HT1080 (cell line): ENCODE measurements at regions not wholly inside any gene's neighbourhood (a gene's known extent, or its start where the extent isn't known, plus 50 kb on each side); places are given as distances from the start of the nearest gene placed in this dataset.

Experiments
- DNase-seq: peaks from one replicate; pipeline ENCODE4 v3.0.0-alpha.2; 2015; ENCODE audit warnings: low read depth

GRCh38 chr6:126526996-126527606 is 187.2 kb downstream of the CENPW start:
- DNase-seq, result no peak

- no peak for DNase-seq
Observed at GRCh38 chr6:126529637-126530362, 189.9 kb downstream of the CENPW start.

GRCh38 chr6:126530775-126531174 is 190.9 kb downstream of the CENPW start:
- no peak for DNase-seq

GRCh38 chr6:126531286-126531685 is 191.4 kb downstream of the CENPW start:
- DNase-seq, result no peak

GRCh38 chr6:126531840-126532239 is 191.9 kb downstream of the CENPW start:
- no peak for DNase-seq

GRCh38 chr6:126534401-126534800 is 194.5 kb downstream of the CENPW start:
- DNase-seq, result no peak

- no peak for DNase-seq
Observed at GRCh38 chr6:126535138-126535537, 195.2 kb downstream of the CENPW start.

GRCh38 chr6:126535595-126535994 is 195.7 kb downstream of the CENPW start:
- no peak for DNase-seq

- no peak for DNase-seq
Observed at GRCh38 chr6:126537061-126537816, 197.3 kb downstream of the CENPW start.

- peak; percentile 92 for DNase-seq
Observed at GRCh38 chr6:126539022-126539421, 199.1 kb downstream of the CENPW start.

GRCh38 chr6:126540161-126540560 is 200.2 kb downstream of the CENPW start:
- DNase-seq, result no peak

GRCh38 chr6:126541806-126542491 is 202.0 kb downstream of the CENPW start:
- no peak for DNase-seq

GRCh38 chr6:126546541-126547120 is 206.7 kb downstream of the CENPW start:
- peak; percentile 11 for DNase-seq

GRCh38 chr6:126548300-126548699 is 208.4 kb downstream of the CENPW start:
- DNase-seq, result no peak

- DNase-seq, result no peak
Observed at GRCh38 chr6:126550323-126550722, 210.4 kb downstream of the CENPW start.

- DNase-seq, result no peak
Observed at GRCh38 chr6:126551832-126552231, 211.9 kb downstream of the CENPW start.

GRCh38 chr6:126553854-126554253 is 213.9 kb downstream of the CENPW start:
- no peak for DNase-seq

GRCh38 chr6:126570507-126570906 is 230.6 kb downstream of the CENPW start:
- DNase-seq, result no peak

GRCh38 chr6:126574301-126574700 is 234.4 kb downstream of the CENPW start:
- DNase-seq, result no peak

GRCh38 chr6:126581316-126581715 is 241.4 kb downstream of the CENPW start:
- DNase-seq, result no peak

- no peak for DNase-seq
Observed at GRCh38 chr6:126600258-126600916, 260.5 kb downstream of the CENPW start.
